Upper lobe of left lung (tissue), 4 donors: ENCODE measurements at regions not wholly inside any gene's neighbourhood (a gene's known extent, or its start where the extent isn't known, plus 50 kb on each side); places are given as distances from the start of the nearest gene placed in this dataset.

ENCODE experiments used
- CTCF ChIP-seq, 6 experiments: fragments of 450-650 bp in 4 of 6; fragments of 200-600 bp in 2 of 6; sonication (generic) in 2 of 6; IDR thresholded peaks; one replicate each; pipeline ENCODE4 v1.5.1; 2016 to 2019; ENCODE audit warnings: antibody characterized with exemption in 6 of 6
- EP300 ChIP-seq, 4 donors: sonication (generic); formaldehyde crosslinking; IDR thresholded peaks; one replicate each; pipeline ENCODE4 v1.5.1; 2017; ENCODE audit warnings: antibody characterized with exemption in 4 of 4, control low read depth in 2 of 4
- POLR2A ChIP-seq, 4 donors: fragments of 450-650 bp; IDR thresholded peaks; one replicate each; pipeline ENCODE4 v1.5.1; 2016 to 2017; ENCODE audit warnings: antibody characterized with exemption in 4 of 4, mild to moderate bottlenecking in 2 of 4
- POLR2AphosphoS5 ChIP-seq, 2 donors: sonication (generic); formaldehyde crosslinking; IDR thresholded peaks; one replicate each; pipeline ENCODE4 v1.5.1; 2017; ENCODE audit warnings: antibody characterized with exemption in 2 of 2

GRCh38 chr6:121000381-121000780 lies 333.9 kb downstream of the TBC1D32 start:
- no peak for TF ChIP-seq POLR2A (IDR thresholded peaks at IDR 0.05)
- TF ChIP-seq POLR2AphosphoS5 (IDR thresholded peaks at IDR 0.05) = no peak
- TF ChIP-seq CTCF (IDR thresholded peaks at IDR 0.05) = no peak
- TF ChIP-seq EP300 (IDR thresholded peaks at IDR 0.05) = no peak
